Body of pancreas (tissue), 4 donors: ENCODE measurements at regions not wholly inside any gene's neighbourhood (a gene's known extent, or its start where the extent isn't known, plus 50 kb on each side); places are given as distances from the start of the nearest gene placed in this dataset.

ENCODE experiments used
- CTCF ChIP-seq, 7 experiments: fragments of 450-650 bp in 4 of 7; fragments of 200-600 bp in 3 of 7; sonication (generic) in 3 of 7; IDR thresholded peaks; one replicate each; pipeline ENCODE4 v1.5.1; 2016 to 2019; ENCODE audit warnings: antibody characterized with exemption in 7 of 7
- POLR2A ChIP-seq, 3 donors: fragments of 450-650 bp; IDR thresholded peaks; one replicate each; pipeline ENCODE4 v1.6.1; 2016; ENCODE audit warnings: antibody characterized with exemption in 3 of 3, mild to moderate bottlenecking in 2 of 3

- TF ChIP-seq CTCF (IDR thresholded peaks at IDR 0.05) (no peak), POLR2A (IDR thresholded peaks at IDR 0.05) (no peak)
Measured at GRCh38 chr6:88449770-88450169, 283.6 kb upstream of the CNR1 start.
